Smooth muscle cell (in vitro differentiated cells): ENCODE measurements at regions not wholly inside any gene's neighbourhood (a gene's known extent, or its start where the extent isn't known, plus 50 kb on each side); places are given as distances from the start of the nearest gene placed in this dataset.

Experiments used
- DNase-seq: peaks from one replicate; lab custom pipeline; 2025; ENCODE audit not compliant: unreplicated experiment; lab: John Stamatoyannopoulos, UW
- H2AFZ ChIP-seq: fragments of 200-600 bp; sonication (generic); 2 replicates; pipeline ENCODE4 v1.6.0; 2016; ENCODE audit warnings: antibody characterized with exemption, low read depth, mild to moderate bottlenecking
- H3F3A ChIP-seq: fragments of 200-600 bp; sonication (generic); 2 replicates; pipeline ENCODE4 v1.6.0; 2017; ENCODE audit warnings: antibody characterized with exemption, low read depth
- H3K27ac ChIP-seq: fragments of 200-600 bp; sonication (generic); 2 replicates; pipeline ENCODE4 v1.5.1; 2016; ENCODE audit warnings: low read depth, mild to moderate bottlenecking
- H3K27me3 ChIP-seq: fragments of 200-600 bp; sonication (generic); 2 replicates; pipeline ENCODE4 v1.6.1; 2016; ENCODE audit warnings: low read depth, mild to moderate bottlenecking
- H3K36me3 ChIP-seq: fragments of 200-600 bp; sonication (generic); 2 replicates; pipeline ENCODE4 v1.5.1; 2016; ENCODE audit warnings: low read depth
- H3K4me1 ChIP-seq: fragments of 200-600 bp; sonication (generic); 2 replicates; pipeline ENCODE4 v1.5.1; 2016; ENCODE audit warnings: low read depth
- H3K4me2 ChIP-seq: fragments of 200-600 bp; sonication (generic); 2 replicates; pipeline ENCODE4 v1.6.0; 2016; ENCODE audit warnings: mild to moderate bottlenecking
- H3K4me3 ChIP-seq: fragments of 200-600 bp; sonication (generic); 2 replicates; pipeline ENCODE4 v1.5.1; 2016; ENCODE audit warnings: mild to moderate bottlenecking
- H3K79me2 ChIP-seq: fragments of 200-600 bp; sonication (generic); 2 replicates; pipeline ENCODE4 v1.6.0; 2016; ENCODE audit warnings: low read depth, mild to moderate bottlenecking
- H3K9ac ChIP-seq: fragments of 200-600 bp; sonication (generic); 2 replicates; pipeline ENCODE4 v1.6.0; 2016; ENCODE audit warnings: low read depth
- H3K9me3 ChIP-seq: fragments of 200-600 bp; sonication (generic); replicated peaks from 2 replicates; pipeline ENCODE4 v1.5.1; 2016; ENCODE audit warnings: low read depth
- H4K20me1 ChIP-seq: fragments of 200-600 bp; sonication (generic); 2 replicates; pipeline ENCODE4 v1.6.0; 2016; ENCODE audit warnings: low read depth
- CTCF ChIP-seq: fragments of 200-600 bp; sonication (generic); IDR thresholded peaks from 2 replicates; pipeline ENCODE4 v1.5.1; 2017; ENCODE audit warnings: borderline replicate concordance, mild to moderate bottlenecking, antibody characterized with exemption; ENCODE audit not compliant: insufficient read depth, poor library complexity, severe bottlenecking
- WGBS: methylation state at CpG from one replicate; pipeline ENCODE4 v1.1.7; 2016; ENCODE audit warnings: low lambda C conversion rate; 5-methylcytosine and 5-hydroxymethylcytosine counted together

DNA sequence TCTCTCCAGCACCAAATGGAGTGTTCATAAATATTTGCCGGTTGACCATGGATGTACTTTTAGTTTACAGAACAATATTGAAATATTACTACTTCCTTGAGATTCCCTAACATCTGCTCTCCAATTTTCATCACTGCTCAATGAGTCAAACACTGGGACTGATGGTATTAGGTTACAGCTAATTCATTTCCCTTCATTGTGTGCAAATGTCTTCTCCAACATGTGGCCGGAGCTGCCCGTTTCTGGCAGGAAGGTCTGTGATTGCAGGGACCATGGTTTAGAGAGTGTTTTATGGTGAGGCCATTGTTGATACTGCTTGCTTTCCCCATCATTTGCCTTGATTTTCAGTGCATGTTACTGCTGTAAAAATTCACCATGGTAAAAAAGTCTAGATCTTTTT is 209.3 kb downstream of the HS3ST3B1 start:
- no peak for DNase-seq
- Histone ChIP-seq H3K27me3 (no peaks in the 10 kb centered on the region), H3K27ac (no peak overlapping the region), H4K20me1 (no peaks in the 10 kb centered on the region), H3K9me3 (no peaks in the 10 kb centered on the region), H3F3A (no peaks in the 10 kb centered on the region), H3K79me2 (no peaks in the 10 kb centered on the region), H3K36me3 (no peaks in the 10 kb centered on the region), H2AFZ (no peak overlapping the region), H3K4me3 (no peak overlapping the region), H3K9ac (no peak overlapping the region), H3K4me1 (no peaks in the 10 kb centered on the region), H3K4me2 (no peak overlapping the region)
- no peak for TF ChIP-seq CTCF
- WGBS = 91% methylated on average over 3 of the region's 3 CpGs

DNA sequence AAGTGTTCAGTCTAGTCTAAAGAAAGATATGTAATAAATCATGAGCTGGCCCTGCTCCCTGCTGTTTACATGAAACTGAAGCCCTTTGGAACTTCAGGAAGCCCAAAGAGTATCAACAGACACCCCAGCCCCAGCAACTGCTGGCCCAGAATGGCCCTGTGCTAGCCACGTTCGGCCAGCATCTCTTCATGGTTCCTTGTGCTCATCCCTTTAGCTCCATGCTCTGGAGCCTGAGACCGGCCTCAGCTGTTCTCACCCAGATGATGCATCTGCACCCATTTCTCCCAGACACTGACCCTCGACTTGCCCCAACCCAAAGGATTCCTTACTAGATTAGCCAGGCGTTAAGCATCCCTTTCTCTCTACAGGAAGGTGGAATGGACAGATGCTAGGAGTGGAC is 207.3 kb downstream of the HS3ST3B1 start:
- DNase-seq = no peak
- Histone ChIP-seq H3K27ac (no peak overlapping the region), H4K20me1 (no peaks in the 10 kb centered on the region), H3K36me3 (no peaks in the 10 kb centered on the region), H3K4me1 (no peaks in the 10 kb centered on the region), H3K4me3 (no peak overlapping the region), H3F3A (no peaks in the 10 kb centered on the region), H3K4me2 (no peak overlapping the region), H3K27me3 (no peaks in the 10 kb centered on the region), H3K79me2 (no peaks in the 10 kb centered on the region), H3K9ac (no peak overlapping the region), H3K9me3 (no peaks in the 10 kb centered on the region), H2AFZ (no peak overlapping the region)
- TF ChIP-seq CTCF = no peak
- WGBS = 87% methylated on average over 5 of the region's 5 CpGs

DNA sequence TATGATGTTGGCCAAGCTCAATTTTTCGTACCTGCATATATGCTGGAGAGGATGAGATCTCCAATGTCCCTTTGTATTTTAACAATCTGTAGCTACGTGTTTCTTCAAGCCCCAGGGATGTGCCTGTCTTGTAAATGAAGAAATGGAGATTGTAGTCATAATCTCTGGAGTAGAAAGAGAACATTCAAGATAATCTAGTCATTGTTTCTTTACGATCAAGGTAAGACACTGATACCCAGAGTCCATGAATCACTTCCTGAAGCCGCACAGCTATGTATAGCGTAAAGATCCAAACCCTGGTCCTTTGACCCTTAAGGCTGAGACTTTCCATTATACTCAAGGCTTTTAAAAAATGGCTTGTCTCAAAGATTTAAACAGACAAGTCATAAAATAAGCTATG is 205.5 kb downstream of the HS3ST3B1 start:
- no peaks in the 10 kb centered on the region for H3K36me3 ChIP-seq
- H3K9ac ChIP-seq = no peak overlapping the region
- H3K4me3 ChIP-seq = no peak overlapping the region
- no peaks in the 10 kb centered on the region for H3F3A ChIP-seq
- H3K79me2 ChIP-seq = no peaks in the 10 kb centered on the region
- no peaks in the 10 kb centered on the region for H3K9me3 ChIP-seq
- no peaks in the 10 kb centered on the region for H3K4me1 ChIP-seq
- WGBS = 78% methylated on average over 5 of the region's 5 CpGs
- H3K27me3 ChIP-seq = no peaks in the 10 kb centered on the region
- no peak overlapping the region for H3K27ac ChIP-seq
- no peak overlapping the region for H2AFZ ChIP-seq
- H4K20me1 ChIP-seq = no peaks in the 10 kb centered on the region
- H3K4me2 ChIP-seq = no peak overlapping the region
- no peak for DNase-seq
- TF ChIP-seq CTCF = no peak

DNA sequence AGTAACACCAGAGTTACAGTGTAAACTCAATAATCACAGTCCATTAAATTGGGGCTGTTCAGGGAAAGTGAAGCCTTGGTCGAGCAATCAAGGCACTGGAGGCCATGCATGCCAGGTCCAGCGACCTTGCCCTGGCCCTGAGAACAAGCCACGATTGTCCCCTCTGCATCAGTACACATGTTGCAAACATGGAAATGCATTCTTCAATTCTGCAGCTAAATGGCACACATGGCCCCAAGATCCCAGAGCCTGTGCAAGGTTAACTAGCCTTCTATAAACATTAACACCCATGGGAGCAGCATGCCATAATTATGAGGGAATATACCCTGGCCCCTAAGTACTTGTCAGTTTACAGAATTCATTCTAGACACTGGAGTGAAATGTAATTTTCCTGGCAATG is 204.7 kb downstream of the HS3ST3B1 start:
- Histone ChIP-seq H4K20me1 (no peaks in the 10 kb centered on the region), H3K27ac (no peak overlapping the region), H3K9ac (no peak overlapping the region), H3F3A (no peaks in the 10 kb centered on the region), H3K4me3 (no peak overlapping the region), H3K4me2 (no peak overlapping the region), H3K27me3 (no peaks in the 10 kb centered on the region), H3K4me1 (no peaks in the 10 kb centered on the region), H3K79me2 (no peaks in the 10 kb centered on the region), H3K36me3 (no peaks in the 10 kb centered on the region), H3K9me3 (no peaks in the 10 kb centered on the region), H2AFZ (no peak overlapping the region)
- 92% methylated on average over 3 of the region's 3 CpGs for WGBS
- TF ChIP-seq CTCF = no peak
- DNase-seq = no peak
